ENCODE measurements at regions not wholly inside any gene's neighbourhood (a gene's known extent, or its start where the extent isn't known, plus 50 kb on each side); places are given as distances from the start of the nearest gene placed in this dataset.

DNA sequence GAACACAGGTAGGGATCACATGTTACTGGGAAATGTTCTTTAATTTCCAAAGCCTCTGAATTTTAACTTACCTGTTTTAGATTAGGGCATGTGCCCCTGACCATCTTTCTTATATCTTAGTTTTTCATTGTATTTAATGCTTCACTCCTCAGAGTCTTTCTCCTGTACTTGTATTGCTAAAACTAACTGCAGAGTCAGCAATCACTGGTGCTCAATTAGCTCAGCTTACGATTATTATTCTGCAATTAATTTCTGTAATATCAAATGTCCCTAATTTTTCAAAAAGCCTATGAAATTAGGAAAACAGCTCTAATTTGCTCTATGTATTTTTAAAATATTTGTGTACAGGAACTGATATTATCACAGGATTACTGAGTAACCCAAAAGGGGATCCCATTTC is 693.2 kb upstream of the SLC8A1 start:
- H3K4me1 ChIP-seq (ENCODE audit: control insufficient read depth, extremely low read depth, insufficient read depth, low read length), result no peaks in the 10 kb centered on the region
- H3K27ac ChIP-seq (ENCODE audit: insufficient read depth, low read length), result no peak overlapping the region
- H3K36me3 ChIP-seq (ENCODE audit: control insufficient read depth, insufficient read depth, low read length), result no peaks in the 10 kb centered on the region
- no peaks in the 10 kb centered on the region for H4K20me1 ChIP-seq (ENCODE audit: control insufficient read depth, extremely low read depth, insufficient read depth, low read length)
- no peak for DNase-seq (ENCODE audit: low read depth in 2 of 2)
- H2AFZ ChIP-seq (ENCODE audit: low read length), result no peak overlapping the region
- no peak overlapping the region for H3K4me2 ChIP-seq (ENCODE audit: extremely low read depth, insufficient read depth, low read length)
- H3K27me3 ChIP-seq (ENCODE audit: control insufficient read depth, insufficient read depth, low read length), result no peaks in the 10 kb centered on the region
- H3K9me3 ChIP-seq (ENCODE audit: control insufficient read depth, insufficient read depth, low read depth, low read length), result no peaks in the 10 kb centered on the region
- H3K4me3 ChIP-seq (replicated peaks in 1 of 4; ENCODE audit: control extremely low read depth in 1 of 4, insufficient read depth in 1 of 4, low read depth in 3 of 4, low read length in 4 of 4), result no peak overlapping the region
- H3K9ac ChIP-seq (ENCODE audit: insufficient read depth, low read length), result no peak overlapping the region
- TF ChIP-seq EZH2 (IDR thresholded peaks at IDR 0.05; ENCODE audit: low read length, missing control alignments), result no peak
- TF ChIP-seq, protein P1, sequence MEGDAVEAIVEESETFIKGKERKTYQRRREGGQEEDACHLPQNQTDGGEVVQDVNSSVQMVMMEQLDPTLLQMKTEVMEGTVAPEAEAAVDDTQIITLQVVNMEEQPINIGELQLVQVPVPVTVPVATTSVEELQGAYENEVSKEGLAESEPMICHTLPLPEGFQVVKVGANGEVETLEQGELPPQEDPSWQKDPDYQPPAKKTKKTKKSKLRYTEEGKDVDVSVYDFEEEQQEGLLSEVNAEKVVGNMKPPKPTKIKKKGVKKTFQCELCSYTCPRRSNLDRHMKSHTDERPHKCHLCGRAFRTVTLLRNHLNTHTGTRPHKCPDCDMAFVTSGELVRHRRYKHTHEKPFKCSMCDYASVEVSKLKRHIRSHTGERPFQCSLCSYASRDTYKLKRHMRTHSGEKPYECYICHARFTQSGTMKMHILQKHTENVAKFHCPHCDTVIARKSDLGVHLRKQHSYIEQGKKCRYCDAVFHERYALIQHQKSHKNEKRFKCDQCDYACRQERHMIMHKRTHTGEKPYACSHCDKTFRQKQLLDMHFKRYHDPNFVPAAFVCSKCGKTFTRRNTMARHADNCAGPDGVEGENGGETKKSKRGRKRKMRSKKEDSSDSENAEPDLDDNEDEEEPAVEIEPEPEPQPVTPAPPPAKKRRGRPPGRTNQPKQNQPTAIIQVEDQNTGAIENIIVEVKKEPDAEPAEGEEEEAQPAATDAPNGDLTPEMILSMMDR (conservative IDR thresholded peaks at IDR 0.05 in 1 of 2, IDR thresholded peaks at IDR 0.05 in 1 of 2; ENCODE audit: low read depth in 1 of 2, low read length in 2 of 2), result no peak
- H3K79me2 ChIP-seq (ENCODE audit: control insufficient read depth, insufficient read depth, low read length), result no peaks in the 10 kb centered on the region

- H3K9ac ChIP-seq (ENCODE audit: insufficient read depth, low read length), result no peak overlapping the region
- H3K9me3 ChIP-seq (ENCODE audit: control insufficient read depth, insufficient read depth, low read depth, low read length), result no peaks in the 10 kb centered on the region
- H3K36me3 ChIP-seq (ENCODE audit: control insufficient read depth, insufficient read depth, low read length), result no peaks in the 10 kb centered on the region
- H2AFZ ChIP-seq (ENCODE audit: low read length), result no peak overlapping the region
- no peaks in the 10 kb centered on the region for H3K79me2 ChIP-seq (ENCODE audit: control insufficient read depth, insufficient read depth, low read length)
- H3K4me2 ChIP-seq (ENCODE audit: extremely low read depth, insufficient read depth, low read length), result no peak overlapping the region
- no peak for DNase-seq (ENCODE audit: low read depth in 2 of 2)
- no peaks in the 10 kb centered on the region for H3K27me3 ChIP-seq (ENCODE audit: control insufficient read depth, insufficient read depth, low read length)
- no peaks in the 10 kb centered on the region for H3K4me1 ChIP-seq (ENCODE audit: control insufficient read depth, extremely low read depth, insufficient read depth, low read length)
- TF ChIP-seq, protein P1 (conservative IDR thresholded peaks at IDR 0.05 in 1 of 2, IDR thresholded peaks at IDR 0.05 in 1 of 2; ENCODE audit: low read depth in 1 of 2, low read length in 2 of 2), result no peak
- TF ChIP-seq EZH2 (IDR thresholded peaks at IDR 0.05; ENCODE audit: low read length, missing control alignments), result no peak
- H3K27ac ChIP-seq (ENCODE audit: insufficient read depth, low read length), result no peak overlapping the region
- no peak overlapping the region for H3K4me3 ChIP-seq (replicated peaks in 1 of 4; ENCODE audit: control extremely low read depth in 1 of 4, insufficient read depth in 1 of 4, low read depth in 3 of 4, low read length in 4 of 4)
- H4K20me1 ChIP-seq (ENCODE audit: control insufficient read depth, extremely low read depth, insufficient read depth, low read length), result no peaks in the 10 kb centered on the region
Measured at GRCh38 chr2:41149054-41149453, 697.2 kb upstream of the SLC8A1 start.

DNA sequence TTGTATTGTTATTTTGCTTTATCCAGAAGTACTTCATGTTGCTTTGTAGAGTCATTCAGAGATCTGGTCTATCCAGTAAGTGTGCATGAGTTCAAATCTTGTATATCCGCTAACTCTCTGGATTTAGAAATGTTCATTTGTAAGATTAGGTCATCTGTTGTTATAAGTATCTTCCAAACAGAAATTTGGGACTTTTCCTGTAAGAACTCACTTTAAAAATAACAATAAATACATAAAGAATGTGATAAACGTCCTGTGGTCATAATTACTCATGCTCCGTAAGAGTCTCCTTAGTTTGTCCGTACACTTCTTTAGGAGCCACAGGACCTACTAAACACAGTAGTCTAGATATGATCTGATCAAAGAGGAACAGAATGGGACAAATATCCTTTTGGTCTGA is 699.9 kb upstream of the SLC8A1 start:
- H3K4me2 ChIP-seq (ENCODE audit: extremely low read depth, insufficient read depth, low read length), result no peak overlapping the region
- no peak overlapping the region for H2AFZ ChIP-seq (ENCODE audit: low read length)
- no peak for DNase-seq (ENCODE audit: low read depth in 2 of 2)
- H3K27me3 ChIP-seq (ENCODE audit: control insufficient read depth, insufficient read depth, low read length), result no peaks in the 10 kb centered on the region
- H3K4me3 ChIP-seq (replicated peaks in 1 of 4; ENCODE audit: control extremely low read depth in 1 of 4, insufficient read depth in 1 of 4, low read depth in 3 of 4, low read length in 4 of 4), result no peak overlapping the region
- no peaks in the 10 kb centered on the region for H3K79me2 ChIP-seq (ENCODE audit: control insufficient read depth, insufficient read depth, low read length)
- H3K9me3 ChIP-seq (ENCODE audit: control insufficient read depth, insufficient read depth, low read depth, low read length), result no peaks in the 10 kb centered on the region
- H3K9ac ChIP-seq (ENCODE audit: insufficient read depth, low read length), result no peak overlapping the region
- H3K4me1 ChIP-seq (ENCODE audit: control insufficient read depth, extremely low read depth, insufficient read depth, low read length), result no peaks in the 10 kb centered on the region
- no peaks in the 10 kb centered on the region for H4K20me1 ChIP-seq (ENCODE audit: control insufficient read depth, extremely low read depth, insufficient read depth, low read length)
- TF ChIP-seq, protein P1 (conservative IDR thresholded peaks at IDR 0.05 in 1 of 2, IDR thresholded peaks at IDR 0.05 in 1 of 2; ENCODE audit: low read depth in 1 of 2, low read length in 2 of 2), result no peak
- no peak for TF ChIP-seq EZH2 (IDR thresholded peaks at IDR 0.05; ENCODE audit: low read length, missing control alignments)
- no peak overlapping the region for H3K27ac ChIP-seq (ENCODE audit: insufficient read depth, low read length)
- no peaks in the 10 kb centered on the region for H3K36me3 ChIP-seq (ENCODE audit: control insufficient read depth, insufficient read depth, low read length)

Data from fibroblast of lung (primary cell).